GM19372 (cell line): ENCODE measurements at regions not wholly inside any gene's neighbourhood (a gene's known extent, or its start where the extent isn't known, plus 50 kb on each side); places are given as distances from the start of the nearest gene placed in this dataset.

Source experiments
- ATAC-seq: cut with Tn5 transposase; IDR thresholded peaks from one replicate; pipeline ENCODE4 v1.9.1; 2021; ENCODE audit warnings: mild to moderate bottlenecking, low read depth, moderate library complexity; ENCODE audit not compliant: unreplicated experiment

DNA sequence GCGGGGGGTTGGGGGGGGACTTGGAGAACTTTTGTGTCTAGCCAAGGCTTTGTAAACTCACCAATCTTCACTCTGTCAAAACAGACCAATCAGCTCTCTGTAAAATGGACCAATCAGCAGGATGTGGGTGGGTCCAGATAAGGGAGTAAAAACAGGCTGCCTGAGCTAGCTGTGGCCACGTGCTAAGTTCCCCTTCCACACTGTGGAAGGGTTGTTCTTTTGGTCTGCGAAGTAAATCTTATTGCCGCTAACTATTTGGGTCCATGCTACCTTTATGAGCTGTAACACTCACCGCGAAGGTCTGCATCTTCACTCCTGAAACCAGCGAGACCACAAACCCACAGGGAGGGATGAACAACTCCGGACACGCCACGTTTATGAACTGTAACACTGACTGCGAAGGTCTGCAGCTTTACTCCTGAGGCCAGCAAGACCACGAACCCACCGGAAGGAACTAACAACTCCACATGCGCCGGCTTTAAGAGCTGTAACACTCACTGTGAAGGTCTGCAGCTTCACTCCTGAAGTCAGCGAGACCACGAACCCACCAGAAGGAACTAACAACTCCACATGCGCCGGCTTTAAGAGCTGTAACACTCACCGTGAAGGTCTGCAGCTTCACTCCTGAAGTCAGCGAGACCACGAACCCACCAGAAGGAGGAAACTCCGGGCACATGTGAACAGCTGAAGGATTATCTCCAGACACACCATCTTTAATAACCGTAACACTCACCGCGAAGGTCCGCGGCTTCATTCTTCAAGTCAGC, 186.6 kb downstream of the ID4 start:
- peak; percentile 65 for ATAC-seq

DNA sequence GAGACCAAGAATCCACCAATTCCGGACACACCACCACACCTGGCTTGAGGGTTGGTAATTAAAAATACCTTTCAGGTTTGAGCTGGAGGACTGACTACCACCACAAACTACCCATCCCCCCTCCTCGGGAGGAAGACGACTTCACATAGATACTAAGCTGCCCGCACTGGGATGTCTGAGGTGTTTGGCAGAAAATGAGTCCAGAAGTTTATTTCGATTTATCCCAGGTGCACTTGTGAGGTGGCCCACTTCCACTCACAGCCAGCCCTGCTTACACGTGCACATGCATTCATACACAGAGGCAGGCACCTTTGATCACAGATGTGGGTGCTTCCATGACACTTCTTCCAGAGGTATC, 187.1 kb downstream of the ID4 start:
- peak; percentile 2 for ATAC-seq

DNA sequence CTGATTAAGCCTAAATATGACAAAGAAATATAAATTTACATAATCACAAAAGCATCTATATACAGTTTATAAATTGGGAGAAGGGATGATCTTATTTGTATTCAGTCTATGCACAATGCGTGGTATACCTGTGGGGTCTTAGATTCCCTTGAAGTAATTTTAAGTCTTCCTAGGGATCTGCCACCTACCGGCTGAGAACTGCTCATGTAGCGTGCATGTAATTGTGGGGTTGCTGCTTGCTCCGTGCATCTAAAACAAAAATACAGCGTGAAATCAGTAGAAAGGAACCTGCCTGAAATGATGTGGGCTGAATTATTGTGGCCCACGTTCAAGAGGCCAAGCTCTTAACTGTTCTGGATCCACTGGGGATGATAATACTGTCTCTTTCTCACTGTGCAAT, 187.3 kb downstream of the MBOAT1 start:
- ATAC-seq, result no peak

DNA sequence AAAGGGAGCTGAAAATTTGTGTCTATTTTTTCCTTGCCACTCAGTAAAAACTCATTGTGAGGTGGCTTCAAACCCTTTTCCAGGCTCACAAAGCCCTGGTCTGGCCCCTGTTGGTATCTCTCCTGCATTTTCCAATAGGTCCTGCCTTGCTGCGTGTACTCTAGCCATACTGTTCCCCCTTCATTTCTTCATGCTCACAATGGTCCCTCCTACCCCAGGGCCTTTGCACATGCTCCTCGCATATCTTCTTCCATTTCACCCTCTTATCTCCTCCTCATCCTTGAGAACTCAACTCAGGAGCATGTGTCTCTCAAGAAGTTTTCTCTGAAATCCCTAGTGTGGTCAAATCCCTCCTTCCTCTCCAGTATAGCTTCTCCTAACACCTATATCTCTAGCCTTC, 186.6 kb downstream of the MBOAT1 start:
- ATAC-seq, result no peak

DNA sequence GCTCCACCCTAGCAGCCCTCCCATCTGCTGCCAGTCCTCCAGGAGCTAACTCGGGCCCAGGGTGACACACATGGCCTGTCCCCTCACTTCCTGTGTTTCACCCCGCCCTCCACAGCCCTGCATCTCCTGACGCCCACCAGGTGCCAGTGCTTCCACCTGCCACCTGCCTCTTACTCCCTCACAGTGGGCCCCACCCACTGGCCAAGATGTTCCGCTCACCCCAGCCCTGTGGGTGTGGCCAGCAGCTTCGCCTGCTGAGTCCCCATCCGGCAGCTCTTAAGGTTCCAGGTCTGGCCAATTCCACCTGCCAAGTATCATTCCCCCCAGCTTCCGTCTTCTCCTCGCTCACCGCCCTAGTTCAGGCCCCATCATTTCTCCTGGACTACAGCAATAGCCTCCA, 184.1 kb downstream of the MBOAT1 start:
- ATAC-seq, result no peak

DNA sequence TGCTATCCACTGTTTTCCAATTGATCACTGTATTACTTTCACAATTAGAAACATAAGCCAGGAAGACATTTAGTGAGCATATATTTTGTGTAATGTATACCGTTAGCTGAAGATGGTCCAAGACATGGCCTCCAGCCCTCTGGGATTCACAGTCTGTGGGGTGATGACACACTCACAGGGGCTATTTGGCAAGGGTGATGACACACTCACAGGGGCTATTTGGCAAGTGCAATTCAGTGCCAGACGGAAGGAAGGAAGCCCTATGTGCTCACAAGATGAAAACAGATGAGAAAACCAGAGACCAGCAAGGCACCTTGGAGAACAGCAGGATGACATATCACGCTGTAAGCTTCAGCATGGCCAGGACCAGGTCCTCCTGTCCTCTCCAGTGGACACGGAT, 183.7 kb downstream of the MBOAT1 start:
- ATAC-seq, result no peak

DNA sequence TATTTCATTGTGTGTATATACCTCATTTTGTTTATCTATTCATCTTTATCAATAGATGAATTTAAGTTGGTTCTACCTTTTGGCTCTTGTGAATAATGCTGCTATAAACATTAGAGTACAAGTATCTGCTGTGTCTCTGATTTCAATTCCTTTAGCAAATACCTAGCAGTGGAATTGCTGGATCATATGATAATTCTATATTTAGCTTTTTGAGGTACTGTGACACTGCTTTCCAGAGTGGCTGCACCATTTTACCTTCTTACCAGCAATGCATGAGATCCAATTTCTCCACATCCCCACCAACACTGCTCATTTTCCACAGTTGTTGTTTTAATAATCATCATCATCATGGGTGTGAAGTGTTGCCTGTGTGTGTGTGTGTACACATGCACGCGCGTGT, 182.3 kb downstream of the MBOAT1 start:
- ATAC-seq, result no peak

DNA sequence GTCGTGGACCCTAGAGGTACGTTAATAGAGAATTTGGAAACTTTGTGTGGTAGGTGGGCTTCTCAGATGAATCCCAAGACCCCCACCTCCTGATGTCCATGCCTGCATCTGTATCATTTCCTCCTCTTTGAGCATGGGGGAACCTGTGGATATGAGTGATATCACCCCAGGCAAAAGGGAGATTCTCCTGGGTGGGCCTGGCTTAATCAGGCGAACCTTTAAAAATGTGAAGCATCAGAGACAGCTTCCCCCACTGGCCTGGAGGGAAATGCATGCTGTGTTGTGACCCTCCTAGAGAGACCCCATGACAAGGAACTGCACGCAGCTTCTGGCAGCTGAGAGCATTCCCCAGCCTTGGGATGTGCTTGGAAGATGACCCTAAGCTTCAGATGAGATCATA, 180.9 kb downstream of the MBOAT1 start:
- ATAC-seq, result no peak

DNA sequence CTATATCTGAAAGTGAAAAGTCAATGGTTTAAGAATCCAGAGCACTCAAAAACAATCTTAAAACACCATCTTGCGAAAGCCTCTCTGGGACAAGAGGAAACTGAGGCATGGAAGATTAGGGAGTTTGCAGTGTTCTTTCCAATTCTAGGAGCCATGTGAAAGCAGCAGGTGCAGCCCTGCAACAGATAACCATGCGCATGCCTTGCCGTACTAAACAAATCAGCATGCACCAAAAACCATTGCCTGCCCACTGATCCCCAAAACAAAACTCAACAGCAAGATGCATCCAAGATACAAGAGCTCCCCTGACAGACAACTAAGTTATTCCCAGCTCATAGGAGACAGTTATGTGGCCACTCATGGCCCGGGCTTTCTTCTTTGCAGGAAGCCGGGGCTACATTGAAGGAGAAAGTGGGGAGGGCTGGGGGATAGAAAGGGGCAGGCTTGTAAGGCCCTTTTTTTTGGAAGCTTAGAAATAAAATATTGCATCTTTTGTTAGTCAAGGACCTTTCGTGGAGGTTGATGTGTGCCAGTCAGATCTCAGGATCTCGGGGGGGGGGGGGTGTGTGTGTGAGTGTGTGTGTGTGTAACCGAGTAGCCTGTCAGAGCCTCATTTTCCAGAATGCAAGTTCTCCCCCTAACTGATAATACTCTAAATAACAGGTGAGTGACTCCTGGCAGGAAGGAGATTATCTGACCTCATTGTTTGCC, 178.4 kb downstream of the MBOAT1 start:
- no peak for ATAC-seq

DNA sequence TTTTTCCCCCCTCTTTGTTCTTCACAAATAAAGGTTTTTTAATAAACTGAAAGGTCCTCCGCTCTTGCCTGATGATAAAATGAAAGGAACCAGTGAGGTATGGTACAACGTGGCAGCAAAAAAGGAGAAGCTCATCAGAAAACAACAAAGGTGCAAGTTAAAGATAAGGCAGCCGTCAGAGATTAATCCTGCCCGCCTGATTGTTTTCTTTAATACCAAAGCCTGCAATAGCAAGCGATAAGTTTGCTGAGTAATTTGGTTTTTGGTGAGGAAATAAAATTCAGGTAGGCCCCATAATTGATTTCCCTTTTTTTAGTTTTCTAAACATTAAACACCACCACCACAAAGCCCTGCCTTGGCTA, 177.9 kb downstream of the MBOAT1 start:
- ATAC-seq, result no peak

DNA sequence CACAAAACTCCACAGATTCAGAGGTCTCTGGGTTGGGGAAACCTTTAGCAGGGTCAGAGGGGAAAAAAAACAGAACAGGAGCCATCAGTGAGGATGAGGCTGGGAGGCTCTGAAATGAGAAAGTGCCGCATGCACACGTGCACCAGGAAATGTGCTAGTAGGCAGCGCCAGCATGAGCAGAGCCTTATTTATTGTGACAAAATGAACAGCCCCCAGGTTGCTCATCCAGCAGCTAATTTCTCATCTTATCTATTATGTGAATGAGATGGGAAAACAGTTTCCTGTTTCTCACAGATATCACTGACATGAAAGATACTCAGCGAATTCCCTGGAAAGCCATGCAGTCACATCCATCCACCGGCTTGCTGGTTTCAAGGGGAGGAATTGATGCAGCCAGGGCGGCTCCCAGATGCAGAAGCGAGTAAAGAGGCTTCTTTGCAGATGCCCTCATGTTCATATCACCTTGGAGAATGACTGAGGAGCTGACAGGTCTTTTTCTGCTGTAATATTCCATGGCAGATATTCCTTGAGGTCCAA, 176.1 kb downstream of the MBOAT1 start:
- ATAC-seq, result no peak

DNA sequence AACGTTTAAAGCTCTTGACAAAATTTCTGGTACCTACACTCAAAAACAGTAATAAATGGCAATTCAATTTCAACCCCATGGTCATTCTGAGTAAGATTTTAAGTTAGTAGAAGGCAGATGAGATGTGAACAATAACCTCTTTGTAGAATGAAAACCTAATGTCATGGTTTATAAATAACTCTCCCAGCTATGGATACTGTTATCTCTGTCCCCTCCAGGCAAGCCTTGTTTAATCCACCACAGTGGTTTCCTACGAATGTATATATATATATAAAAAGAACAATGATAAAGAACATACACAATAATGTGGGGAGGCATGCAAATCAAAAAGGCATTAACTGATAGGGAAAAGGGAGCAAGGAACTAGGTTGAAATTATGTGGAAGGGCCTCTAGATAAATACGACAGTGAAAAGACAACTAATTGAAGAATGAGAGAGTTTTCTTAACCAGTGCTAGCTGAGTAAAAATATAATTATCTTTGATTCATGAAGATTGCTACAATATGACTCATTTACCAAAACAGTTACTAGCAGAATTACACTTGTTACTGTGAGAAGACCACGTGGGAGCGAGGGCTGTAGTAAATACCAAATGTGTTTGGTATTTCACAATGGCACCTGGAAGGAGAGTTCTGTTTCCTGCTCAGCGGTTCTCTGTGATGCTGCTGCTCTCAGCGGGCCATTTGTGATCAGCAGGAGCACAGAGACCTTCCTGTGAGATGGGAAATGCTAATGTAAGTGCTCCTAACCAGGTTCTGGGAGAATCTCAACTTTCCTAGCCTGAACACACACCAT, 173.7 kb downstream of the MBOAT1 start:
- no peak for ATAC-seq

DNA sequence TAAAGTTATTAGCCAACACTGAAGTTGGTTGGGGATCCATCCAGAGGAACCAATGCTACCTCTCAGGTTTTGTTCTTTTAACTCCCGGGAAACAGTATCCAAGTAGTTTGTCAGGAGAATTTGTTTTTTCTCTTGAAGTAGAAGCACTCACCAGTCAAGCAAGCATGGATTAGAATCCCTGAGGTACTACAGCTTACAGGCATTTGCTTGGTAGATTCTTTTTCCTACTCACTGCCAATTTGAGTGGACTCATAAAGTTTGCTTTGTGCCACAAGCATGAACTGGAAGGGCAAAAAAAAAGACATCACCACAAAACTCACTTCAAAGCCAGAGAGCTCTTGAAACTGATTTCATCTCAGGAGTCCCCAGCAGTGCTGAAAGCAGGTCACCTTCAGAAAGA, 167.4 kb downstream of the MBOAT1 start:
- no peak for ATAC-seq
